ENCODE measurements at regions not wholly inside any gene's neighbourhood (a gene's known extent, or its start where the extent isn't known, plus 50 kb on each side); places are given as distances from the start of the nearest gene placed in this dataset.

DNA sequence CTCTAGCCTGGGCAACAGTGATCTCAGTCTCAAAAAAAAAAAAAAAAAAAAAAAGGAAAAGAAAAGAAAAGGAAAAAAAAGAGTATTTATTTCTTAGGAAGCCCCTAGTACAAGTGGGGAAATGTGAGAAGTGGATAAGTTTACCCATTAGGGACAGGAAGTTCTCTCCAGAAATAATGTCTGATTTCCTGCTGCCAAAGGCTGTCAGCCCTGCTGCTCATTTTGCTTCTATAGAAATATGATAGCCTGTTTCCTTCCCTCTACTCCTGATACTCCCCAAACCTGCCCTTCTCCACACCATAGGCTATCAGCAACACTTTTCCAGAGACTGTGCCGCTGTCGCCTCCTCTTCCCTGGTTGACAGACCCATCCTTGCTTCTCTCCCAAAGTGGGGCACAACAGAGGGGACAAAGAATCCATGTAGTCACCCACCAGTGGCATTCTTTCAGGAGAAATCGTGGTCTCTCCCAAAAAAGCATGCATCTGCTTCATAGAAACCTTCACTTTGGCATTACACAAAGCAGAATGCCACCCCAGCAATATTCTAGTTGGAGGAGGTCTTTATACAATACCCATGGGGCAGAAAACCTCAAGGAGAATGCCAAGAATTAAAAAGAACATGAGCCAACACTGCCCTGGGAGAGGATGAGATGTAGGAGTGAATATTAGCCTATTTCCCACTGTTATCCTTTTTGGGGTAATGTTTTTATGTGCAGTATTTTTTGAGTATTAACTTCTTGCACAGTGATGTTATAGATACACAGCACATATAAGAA is 166.3 kb upstream of the NR5A2 start:
- no peaks in the 10 kb centered on the region for H3K9me3 ChIP-seq
- no peak overlapping the region for H3K4me3 ChIP-seq
- no peaks in the 10 kb centered on the region for H3K36me3 ChIP-seq
- no peaks in the 10 kb centered on the region for H3K27me3 ChIP-seq
- FAIRE-seq (no peak), ATAC-seq (no peak), DNase-seq (no peak)
- intact Hi-C loops (cut with DNase I): no loop called here
- no peaks in the 10 kb centered on the region for H3K4me1 ChIP-seq
- TF ChIP-seq, protein P1, sequence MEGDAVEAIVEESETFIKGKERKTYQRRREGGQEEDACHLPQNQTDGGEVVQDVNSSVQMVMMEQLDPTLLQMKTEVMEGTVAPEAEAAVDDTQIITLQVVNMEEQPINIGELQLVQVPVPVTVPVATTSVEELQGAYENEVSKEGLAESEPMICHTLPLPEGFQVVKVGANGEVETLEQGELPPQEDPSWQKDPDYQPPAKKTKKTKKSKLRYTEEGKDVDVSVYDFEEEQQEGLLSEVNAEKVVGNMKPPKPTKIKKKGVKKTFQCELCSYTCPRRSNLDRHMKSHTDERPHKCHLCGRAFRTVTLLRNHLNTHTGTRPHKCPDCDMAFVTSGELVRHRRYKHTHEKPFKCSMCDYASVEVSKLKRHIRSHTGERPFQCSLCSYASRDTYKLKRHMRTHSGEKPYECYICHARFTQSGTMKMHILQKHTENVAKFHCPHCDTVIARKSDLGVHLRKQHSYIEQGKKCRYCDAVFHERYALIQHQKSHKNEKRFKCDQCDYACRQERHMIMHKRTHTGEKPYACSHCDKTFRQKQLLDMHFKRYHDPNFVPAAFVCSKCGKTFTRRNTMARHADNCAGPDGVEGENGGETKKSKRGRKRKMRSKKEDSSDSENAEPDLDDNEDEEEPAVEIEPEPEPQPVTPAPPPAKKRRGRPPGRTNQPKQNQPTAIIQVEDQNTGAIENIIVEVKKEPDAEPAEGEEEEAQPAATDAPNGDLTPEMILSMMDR (IDR thresholded peaks at IDR 0.05): no peak
- WGBS, 2 donors: 75 to 80% methylated on average over 3 of the region's 3 CpGs
- no peak overlapping the region for H3K27ac ChIP-seq

DNA sequence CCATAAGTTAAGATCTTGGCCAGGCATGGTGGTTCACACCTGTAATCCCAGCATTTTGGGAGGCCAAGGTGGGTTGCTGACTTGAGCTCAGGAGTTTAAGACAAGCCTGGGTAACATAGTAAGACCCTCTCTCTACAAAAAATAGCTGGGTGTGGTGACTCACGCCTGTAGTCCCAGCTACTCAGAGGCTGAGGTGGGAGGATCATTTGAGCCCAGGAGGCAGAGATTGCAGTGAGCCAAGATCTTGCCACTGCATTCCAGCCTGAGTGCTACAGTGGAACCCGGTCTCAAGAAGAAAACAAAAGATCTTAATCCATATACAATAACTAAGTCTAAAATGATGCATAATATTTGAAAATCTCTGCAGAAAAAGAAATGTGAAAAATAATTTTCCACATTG is 165.5 kb upstream of the NR5A2 start:
- FAIRE-seq (no peak), ATAC-seq (no peak), DNase-seq (no peak)

DNA sequence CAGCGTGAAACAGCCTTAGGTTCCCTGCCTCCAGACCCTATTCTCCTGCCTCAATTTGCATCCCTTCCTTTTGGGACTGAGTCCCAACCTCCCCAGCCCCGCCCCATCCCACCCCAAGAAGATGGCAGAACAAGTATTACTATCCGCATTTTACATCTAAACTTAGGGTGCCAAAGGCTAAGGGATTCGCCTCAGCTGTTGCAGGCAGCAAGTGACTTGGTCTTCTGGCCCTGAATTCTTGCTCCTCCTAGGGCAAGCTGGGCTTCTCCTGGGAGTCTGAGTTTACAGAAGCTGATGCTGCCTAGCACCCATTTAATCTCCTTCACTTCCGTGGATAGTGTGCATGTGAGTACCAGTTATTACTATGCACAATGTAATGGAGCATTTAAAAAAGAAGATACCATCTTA is 161.3 kb upstream of the NR5A2 start:
- intact Hi-C loops (cut with DNase I): no loop called here
- DNase-seq: no peak
- H3K27ac ChIP-seq: no peak overlapping the region
- TF ChIP-seq, protein P1 (IDR thresholded peaks at IDR 0.05): no peak
- no peaks in the 10 kb centered on the region for H3K27me3 ChIP-seq
- no peaks in the 10 kb centered on the region for H3K4me1 ChIP-seq
- FAIRE-seq: no peak
- no peak for ATAC-seq
- no peaks in the 10 kb centered on the region for H3K36me3 ChIP-seq
- peak overlapping the region in 2 of 4 donors; percentile 23 to 25 for H3K4me3 ChIP-seq
- 53 to 55% methylated on average over 5 of the region's 5 CpGs for WGBS, 2 donors
- H3K9me3 ChIP-seq: no peaks in the 10 kb centered on the region

More for the DNA sequence above, 165.5 kb upstream of the NR5A2 start:
- TF ChIP-seq, protein P1 (IDR thresholded peaks at IDR 0.05): no peak
- Histone ChIP-seq H3K4me3 (no peak overlapping the region), H3K27ac (no peak overlapping the region), H3K9me3 (no peaks in the 10 kb centered on the region), H3K36me3 (no peaks in the 10 kb centered on the region), H3K4me1 (no peaks in the 10 kb centered on the region), H3K27me3 (no peaks in the 10 kb centered on the region)
- intact Hi-C loops (cut with DNase I): no loop called here
- 83 to 89% methylated on average over 2 of the region's 2 CpGs for WGBS, 2 donors

DNA sequence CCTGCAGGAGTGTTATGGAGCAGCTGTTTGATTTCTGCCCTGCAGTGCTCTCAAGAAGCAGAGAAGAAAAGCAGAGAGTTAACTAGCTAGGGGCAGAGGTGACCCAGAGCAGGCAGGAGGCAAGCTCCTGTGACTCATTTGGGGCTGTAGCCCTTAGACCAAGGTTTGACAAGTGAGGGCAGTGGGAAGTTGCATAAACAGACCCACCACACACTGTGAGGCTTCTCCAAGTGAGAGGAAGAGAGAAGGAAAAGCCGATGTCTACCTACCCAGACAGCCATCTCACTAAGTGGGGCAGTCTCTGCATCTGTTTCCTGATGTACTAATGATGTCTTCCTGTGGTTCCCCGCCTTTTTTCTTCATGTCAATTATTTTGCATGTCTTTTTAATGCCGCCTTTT is 159.9 kb upstream of the NR5A2 start:
- Histone ChIP-seq H3K4me3 (no peak overlapping the region), H3K4me1 (no peaks in the 10 kb centered on the region), H3K36me3 (no peaks in the 10 kb centered on the region), H3K9me3 (no peaks in the 10 kb centered on the region), H3K27ac (no peak overlapping the region), H3K27me3 (no peaks in the 10 kb centered on the region)
- ATAC-seq: no peak
- no peak for FAIRE-seq
- DNase-seq: no peak
- TF ChIP-seq, protein P1 (IDR thresholded peaks at IDR 0.05): no peak
- WGBS, 2 donors: 82 to 84% methylated on average over 3 of the region's 3 CpGs
- intact Hi-C loops (cut with DNase I): no loop called here

DNA sequence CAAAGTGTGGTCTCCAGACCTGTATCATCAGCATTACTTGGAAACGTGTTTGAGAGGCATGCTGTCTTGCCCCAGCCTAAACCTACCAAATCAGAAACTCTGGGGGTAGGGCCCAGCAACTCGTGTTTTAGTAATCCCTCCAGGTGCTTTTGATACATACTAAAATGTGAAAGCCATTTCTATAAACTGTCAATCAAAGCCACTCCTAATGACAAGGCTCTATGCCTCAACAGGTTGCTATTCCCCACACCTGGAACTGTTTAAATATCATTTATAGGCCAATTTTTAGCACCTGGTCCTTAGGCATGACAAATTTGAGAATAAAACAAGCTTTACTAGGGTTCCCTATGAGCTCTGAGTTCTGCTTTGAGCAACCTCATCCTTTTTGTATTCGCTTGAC is 158.7 kb upstream of the NR5A2 start:
- Histone ChIP-seq H3K27me3 (no peaks in the 10 kb centered on the region), H3K27ac (no peak overlapping the region), H3K36me3 (no peaks in the 10 kb centered on the region), H3K4me3 (no peak overlapping the region), H3K4me1 (no peaks in the 10 kb centered on the region), H3K9me3 (no peaks in the 10 kb centered on the region)
- no peak for DNase-seq
- TF ChIP-seq, protein P1 (IDR thresholded peaks at IDR 0.05): no peak
- no peak for ATAC-seq
- no peak for FAIRE-seq
- intact Hi-C loops (cut with DNase I): no loop called here
- WGBS, 2 donors: 75 to 82% methylated on average over 3 of the region's 3 CpGs
